ENCODE measurements at regions not wholly inside any gene's neighbourhood (a gene's known extent, or its start where the extent isn't known, plus 50 kb on each side); places are given as distances from the start of the nearest gene placed in this dataset.

DNA sequence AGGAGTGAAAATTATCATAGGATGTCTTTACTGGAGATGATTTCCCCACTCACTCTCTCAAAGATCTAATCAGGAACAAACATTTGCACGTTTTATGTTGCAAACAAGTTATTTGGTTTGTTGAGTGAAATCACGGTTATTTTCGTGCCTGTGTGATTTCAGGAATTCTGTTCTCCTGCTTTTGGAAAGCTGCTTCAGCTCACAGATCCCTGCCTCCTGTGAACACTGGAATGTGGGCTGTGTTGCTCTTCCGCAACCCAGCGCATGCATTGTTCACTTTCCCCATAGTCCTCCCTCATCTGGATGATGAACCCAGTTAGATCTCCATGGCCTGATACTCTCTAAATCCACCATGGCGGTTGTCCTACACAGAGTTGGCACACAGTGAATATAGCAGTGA, 91.0 kb downstream of the PLEKHG1 start:
- 88 to 100% methylated on average over 4 to 6 of the region's 6 CpGs for WGBS, 2 experiments (ENCODE audit: insufficient coverage in 1 of 2, insufficient read length in 1 of 2)
- Mint-ChIP-seq H3K4me3 (no peak overlapping the region), H3K4me1 (no peaks in the 10 kb centered on the region), H3K9me3 (no peaks in the 10 kb centered on the region), H3K27me3 (ENCODE audit: insufficient read depth) (no peaks in the 10 kb centered on the region), H3K27ac (no peak overlapping the region), H3K36me3 (ENCODE audit: low read depth) (no peaks in the 10 kb centered on the region)
- no peaks in the 10 kb centered on the region for H3K27me3 ChIP-seq (ENCODE audit: control insufficient read depth, insufficient read depth, low read length, poor library complexity, severe bottlenecking)
- no peaks in the 10 kb centered on the region for H3K36me3 ChIP-seq (ENCODE audit: control insufficient read depth, insufficient read depth, low read length)
- TF ChIP-seq CTCF (conservative IDR thresholded peaks at IDR 0.05), result no peak
- no peaks in the 10 kb centered on the region for H3K9me3 ChIP-seq (ENCODE audit: control insufficient read depth, low read length)
- no peak overlapping the region for H3K27ac ChIP-seq (ENCODE audit: low read depth, low read length)
- DNase-seq, result no peak
- no peak overlapping the region for H3K9ac ChIP-seq (ENCODE audit: extremely low read depth, low read length, poor library complexity, severe bottlenecking)
- H3K4me3 ChIP-seq (ENCODE audit: low read length), result no peak overlapping the region
- no peaks in the 10 kb centered on the region for H3K4me1 ChIP-seq (ENCODE audit: control insufficient read depth, insufficient read depth, low read length)

DNA sequence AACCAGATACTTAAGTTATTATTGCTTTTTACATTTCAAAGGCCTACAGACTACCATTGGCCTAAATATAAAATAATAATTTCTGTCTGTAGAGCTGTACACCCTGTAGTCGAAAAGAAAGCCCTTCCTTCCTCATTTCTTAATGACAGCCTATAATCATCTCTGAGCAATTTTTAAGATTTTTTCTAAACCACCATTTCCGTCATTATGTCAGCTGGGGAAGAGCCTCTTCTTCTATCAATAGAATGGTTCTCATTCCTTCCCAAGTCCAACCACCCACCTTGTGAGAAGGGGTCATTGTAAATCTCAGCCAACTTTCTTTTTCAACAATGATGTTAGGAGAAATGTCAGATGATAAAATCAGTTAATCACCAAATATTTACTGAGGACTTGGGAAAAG, 91.8 kb downstream of the PLEKHG1 start:
- no peak overlapping the region for H3K27ac Mint-ChIP-seq

GRCh38 chr6:150692604-150693003, 92.9 kb downstream of the PLEKHG1 start:
- TF ChIP-seq CTCF (conservative IDR thresholded peaks at IDR 0.05), result no peak
- DNase-seq, result no peak
- Histone ChIP-seq H3K9ac (ENCODE audit: extremely low read depth, low read length, poor library complexity, severe bottlenecking) (no peak overlapping the region), H3K9me3 (ENCODE audit: control insufficient read depth, low read length) (no peaks in the 10 kb centered on the region), H3K36me3 (ENCODE audit: control insufficient read depth, insufficient read depth, low read length) (no peaks in the 10 kb centered on the region), H3K27me3 (ENCODE audit: control insufficient read depth, insufficient read depth, low read length, poor library complexity, severe bottlenecking) (no peaks in the 10 kb centered on the region), H3K4me1 (ENCODE audit: control insufficient read depth, insufficient read depth, low read length) (no peaks in the 10 kb centered on the region), H3K27ac (ENCODE audit: low read depth, low read length) (no peak overlapping the region), H3K4me3 (ENCODE audit: low read length) (no peak overlapping the region)
- H3K9me3 Mint-ChIP-seq, result no peaks in the 10 kb centered on the region
- no peak overlapping the region for H3K27ac Mint-ChIP-seq
- H3K4me3 Mint-ChIP-seq, result no peak overlapping the region
- no peaks in the 10 kb centered on the region for H3K36me3 Mint-ChIP-seq (ENCODE audit: low read depth)
- peaks cover 5% of the 10 kb centered on the region for H3K4me1 Mint-ChIP-seq
- 92 to 100% methylated on average over 1 to 2 of the region's 2 CpGs for WGBS, 2 experiments (ENCODE audit: insufficient coverage in 1 of 2, insufficient read length in 1 of 2)
- no peaks in the 10 kb centered on the region for H3K27me3 Mint-ChIP-seq (ENCODE audit: insufficient read depth)

More for the DNA sequence above, 91.8 kb downstream of the PLEKHG1 start:
- Histone ChIP-seq H3K27ac (ENCODE audit: low read depth, low read length) (no peak overlapping the region), H3K4me3 (ENCODE audit: low read length) (no peak overlapping the region), H3K4me1 (ENCODE audit: control insufficient read depth, insufficient read depth, low read length) (no peaks in the 10 kb centered on the region), H3K9ac (ENCODE audit: extremely low read depth, low read length, poor library complexity, severe bottlenecking) (no peak overlapping the region), H3K9me3 (ENCODE audit: control insufficient read depth, low read length) (no peaks in the 10 kb centered on the region), H3K36me3 (ENCODE audit: control insufficient read depth, insufficient read depth, low read length) (no peaks in the 10 kb centered on the region), H3K27me3 (ENCODE audit: control insufficient read depth, insufficient read depth, low read length, poor library complexity, severe bottlenecking) (no peaks in the 10 kb centered on the region)
- no peaks in the 10 kb centered on the region for H3K36me3 Mint-ChIP-seq (ENCODE audit: low read depth)
- no peaks in the 10 kb centered on the region for H3K4me1 Mint-ChIP-seq
- TF ChIP-seq CTCF (conservative IDR thresholded peaks at IDR 0.05), result no peak
- H3K9me3 Mint-ChIP-seq, result no peaks in the 10 kb centered on the region
- H3K27me3 Mint-ChIP-seq (ENCODE audit: insufficient read depth), result no peaks in the 10 kb centered on the region
- H3K4me3 Mint-ChIP-seq, result no peak overlapping the region
- 85 to 100% methylated on average over 2 of the region's 2 CpGs for whole genome bisulfite sequencing, 2 experiments (ENCODE audit: insufficient coverage in 1 of 2, insufficient read length in 1 of 2)
- DNase-seq, result no peak

Measured in endodermal cell (in vitro differentiated cells).